Retinal pigment epithelial cell (primary cell): ENCODE measurements at regions not wholly inside any gene's neighbourhood (a gene's known extent, or its start where the extent isn't known, plus 50 kb on each side); places are given as distances from the start of the nearest gene placed in this dataset.

Experiments used
- DNase-seq: peaks from one replicate; pipeline ENCODE4 v3.0.0-alpha.2; 2010; ENCODE audit warnings: low read depth
- H3K4me3 ChIP-seq: 2 replicates; pipeline ENCODE4 v1.5.1; 2011; ENCODE audit warnings: mild to moderate bottlenecking, low read length, control low read depth, moderate library complexity
- TF ChIP-seq, protein P1 (sequence below): conservative IDR thresholded peaks from 2 replicates; pipeline ENCODE4 v1.5.1; 2011; ENCODE audit warnings: low read depth, low read length, control low read depth, inconsistent platforms

DNA sequence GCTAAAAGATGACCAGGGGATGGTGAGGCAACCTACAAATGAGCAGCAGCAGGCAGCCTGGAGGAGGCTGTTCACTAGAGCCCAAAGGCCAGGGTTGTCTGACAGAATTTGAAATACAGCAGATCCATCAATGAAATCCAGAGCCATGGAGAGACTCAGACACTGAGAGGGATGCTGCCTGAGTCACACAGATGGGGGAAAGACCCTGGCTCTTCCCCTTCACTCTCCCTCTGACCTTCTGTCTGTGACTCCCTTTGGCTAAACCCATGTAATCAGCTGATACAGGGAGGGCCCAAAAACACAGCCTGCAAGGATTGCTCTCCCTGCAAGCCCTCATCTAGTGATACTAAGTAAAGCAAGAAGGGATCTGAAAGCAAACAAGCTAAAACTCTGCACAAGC is 166.5 kb upstream of the SPOPL start:
- TF ChIP-seq, protein P1, sequence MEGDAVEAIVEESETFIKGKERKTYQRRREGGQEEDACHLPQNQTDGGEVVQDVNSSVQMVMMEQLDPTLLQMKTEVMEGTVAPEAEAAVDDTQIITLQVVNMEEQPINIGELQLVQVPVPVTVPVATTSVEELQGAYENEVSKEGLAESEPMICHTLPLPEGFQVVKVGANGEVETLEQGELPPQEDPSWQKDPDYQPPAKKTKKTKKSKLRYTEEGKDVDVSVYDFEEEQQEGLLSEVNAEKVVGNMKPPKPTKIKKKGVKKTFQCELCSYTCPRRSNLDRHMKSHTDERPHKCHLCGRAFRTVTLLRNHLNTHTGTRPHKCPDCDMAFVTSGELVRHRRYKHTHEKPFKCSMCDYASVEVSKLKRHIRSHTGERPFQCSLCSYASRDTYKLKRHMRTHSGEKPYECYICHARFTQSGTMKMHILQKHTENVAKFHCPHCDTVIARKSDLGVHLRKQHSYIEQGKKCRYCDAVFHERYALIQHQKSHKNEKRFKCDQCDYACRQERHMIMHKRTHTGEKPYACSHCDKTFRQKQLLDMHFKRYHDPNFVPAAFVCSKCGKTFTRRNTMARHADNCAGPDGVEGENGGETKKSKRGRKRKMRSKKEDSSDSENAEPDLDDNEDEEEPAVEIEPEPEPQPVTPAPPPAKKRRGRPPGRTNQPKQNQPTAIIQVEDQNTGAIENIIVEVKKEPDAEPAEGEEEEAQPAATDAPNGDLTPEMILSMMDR = no peak
- no peak overlapping the region for H3K4me3 ChIP-seq
- no peak for DNase-seq

DNA sequence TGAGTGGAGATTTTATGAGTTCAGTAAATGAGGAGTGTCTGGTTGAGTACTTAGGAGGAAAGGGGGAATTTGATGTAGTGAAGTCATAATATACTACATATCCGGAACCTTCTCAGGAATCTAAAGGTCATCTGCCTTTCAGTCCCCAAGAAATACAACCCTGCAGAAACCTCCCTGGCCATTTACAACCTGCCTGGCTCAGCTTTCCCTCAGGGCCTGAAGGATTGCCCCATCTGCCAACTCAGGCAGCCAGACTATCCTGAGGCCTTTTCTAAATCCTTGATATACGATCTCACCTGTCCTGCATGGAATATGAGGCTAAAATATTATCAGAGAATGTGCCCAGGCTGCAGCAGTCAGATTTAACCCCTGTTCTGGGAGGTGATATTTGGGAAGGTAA is 165.4 kb upstream of the SPOPL start:
- no peak overlapping the region for H3K4me3 ChIP-seq
- no peak for DNase-seq
- TF ChIP-seq, protein P1 = no peak

DNA sequence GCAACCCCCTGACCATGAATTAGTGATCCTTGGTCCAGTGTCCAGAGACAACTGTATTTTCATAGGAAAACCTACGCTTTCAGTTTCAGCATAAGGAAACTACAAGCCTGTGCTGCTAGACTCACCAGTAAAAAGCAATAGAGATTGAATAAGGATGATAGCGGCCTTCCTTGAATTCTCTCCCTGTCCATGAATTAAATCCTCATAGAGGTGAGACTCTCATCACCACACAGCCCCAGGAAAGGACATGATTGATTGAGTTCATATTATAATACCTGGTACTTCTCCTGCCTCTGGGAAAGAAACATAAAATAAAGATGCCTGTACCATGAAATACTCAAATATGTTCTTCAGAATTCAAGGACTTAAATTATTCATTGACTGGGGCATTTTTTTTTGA is 146.3 kb upstream of the SPOPL start:
- no peak for DNase-seq
- TF ChIP-seq, protein P1 = no peak
- no peak overlapping the region for H3K4me3 ChIP-seq

DNA sequence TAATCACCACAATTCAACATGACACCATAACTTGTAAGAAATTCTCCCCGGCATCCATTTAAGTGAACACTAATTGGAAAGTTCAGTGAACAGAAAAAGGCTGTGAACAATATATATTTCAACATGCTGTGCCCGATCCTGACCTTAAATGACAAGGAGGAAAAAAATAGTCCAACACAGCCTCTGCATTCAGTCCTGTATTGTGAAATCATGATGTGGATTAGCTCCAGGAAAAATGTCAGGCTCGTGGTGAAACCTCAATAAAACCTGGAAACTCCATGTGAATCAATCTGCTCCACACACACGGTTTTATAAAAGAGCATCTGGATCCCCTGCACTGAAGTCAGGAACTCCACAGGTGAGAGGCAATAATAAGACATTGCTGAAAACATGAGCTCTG is 145.4 kb upstream of the SPOPL start:
- peak; percentile 90 for DNase-seq
- TF ChIP-seq, protein P1 = no peak
- H3K4me3 ChIP-seq = no peak overlapping the region

DNA sequence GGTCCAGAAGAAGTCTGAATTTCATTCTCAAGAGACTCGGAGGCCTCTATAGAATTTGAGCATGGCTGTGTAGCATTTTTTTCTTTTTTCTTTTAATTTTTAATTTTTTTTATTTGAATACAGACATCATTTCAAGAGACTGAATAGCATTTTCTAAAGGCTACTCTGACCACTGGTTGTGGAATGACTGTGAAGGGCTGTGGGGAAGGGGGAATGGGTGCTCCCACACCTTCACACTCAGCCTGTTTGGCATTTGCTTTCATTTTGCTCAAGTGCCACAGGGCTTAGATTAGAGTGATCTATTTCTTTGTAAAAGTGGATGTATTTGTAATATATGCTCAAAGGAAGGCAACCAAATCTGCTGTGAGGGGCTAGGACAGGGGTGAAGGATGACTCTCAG is 142.0 kb upstream of the SPOPL start:
- no peak for DNase-seq
- TF ChIP-seq, protein P1 = no peak
- no peak overlapping the region for H3K4me3 ChIP-seq

DNA sequence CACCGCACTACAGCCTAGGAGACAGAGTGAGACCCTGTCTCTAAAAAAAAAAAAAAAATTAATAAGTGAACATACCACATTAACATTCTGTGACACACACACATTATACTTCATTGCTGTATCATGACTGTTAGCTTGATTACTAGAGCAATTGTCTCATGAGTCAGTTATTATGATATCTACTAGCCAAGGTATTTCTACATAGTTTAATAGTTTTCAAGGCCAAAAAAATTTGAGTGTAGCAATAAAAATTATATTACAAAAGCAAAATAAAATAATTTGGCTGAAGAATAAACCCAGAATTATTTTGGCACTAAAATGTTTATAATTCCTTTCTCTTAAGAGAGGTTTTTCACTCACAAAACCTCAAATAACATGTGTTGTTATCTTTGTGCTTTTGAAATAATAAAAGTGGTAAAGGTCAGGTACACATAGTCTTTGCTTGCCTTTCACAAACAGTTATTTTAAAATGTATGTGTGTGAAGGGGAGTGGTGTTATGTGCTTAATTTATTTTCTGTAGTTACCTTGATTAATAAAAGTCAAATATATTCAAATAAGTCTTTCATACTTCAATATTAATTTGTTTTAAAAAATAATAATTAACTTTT is 136.9 kb upstream of the SPOPL start:
- no peak overlapping the region for H3K4me3 ChIP-seq
- DNase-seq = peak; percentile 15
- TF ChIP-seq, protein P1 = no peak

DNA sequence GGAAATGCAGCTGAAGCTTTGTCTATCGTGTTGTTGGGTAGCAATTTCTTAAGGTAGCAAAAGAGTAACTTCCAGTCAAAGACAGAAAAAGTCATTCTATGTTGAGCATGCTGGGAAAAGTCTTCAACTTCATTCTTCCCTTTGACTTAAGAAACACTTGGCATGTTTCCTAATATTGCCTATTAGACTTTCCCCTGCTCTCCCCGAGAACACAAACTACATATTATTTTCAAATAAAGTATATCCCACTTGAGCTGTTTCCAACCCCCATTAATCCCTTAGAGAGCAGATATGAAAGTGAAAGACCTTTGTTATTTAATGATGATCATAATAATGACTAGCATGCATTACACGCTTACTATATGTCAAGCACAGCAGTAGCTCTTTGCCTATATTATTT is 136.0 kb upstream of the SPOPL start:
- no peak overlapping the region for H3K4me3 ChIP-seq
- DNase-seq = peak; percentile 84
- TF ChIP-seq, protein P1 = no peak
